GM12878 (cell line): ENCODE measurements at regions not wholly inside any gene's neighbourhood (a gene's known extent, or its start where the extent isn't known, plus 50 kb on each side); places are given as distances from the start of the nearest gene placed in this dataset.

Source experiments
- ATAC-seq: fragments of 200-7000 bp; cut with Tn5 transposase; 3 replicates; pipeline ENCODE4 v1.9.1; 2020; ENCODE audit warnings: mild to moderate bottlenecking, moderate library complexity
- BruUV-seq: library from RNA; stranded (reverse); fragments of 400-500 nt; replicated peaks from 2 replicates; lab custom pipeline; 2021; lab: Mats Ljungman, UMichigan
- CTCF ChIA-PET: fragments of 300-600 bp; sonication (Branson Sonifier 250); formaldehyde crosslinking; extraction: SDS; loops from one replicate; lab custom pipeline; 2021; ENCODE audit warnings: inconsistent platforms; lab: Yijun Ruan, JAX
- POLR2A ChIA-PET: fragments of 350-600 bp; formaldehyde crosslinking; extraction: SDS; loops from one replicate; lab custom pipeline; 2021; ENCODE audit warnings: inconsistent platforms; lab: Charles Lee
- RAD21 ChIA-PET: fragments of 300-600 bp; sonication (Branson Sonifier 250); formaldehyde crosslinking; loops from one replicate; lab custom pipeline; 2023; ENCODE audit warnings: antibody characterized with exemption; ENCODE audit not compliant: unreplicated experiment; lab: Charles Lee
- SMC1A ChIA-PET: fragments of 300-600 bp; sonication (Branson Sonifier 250); formaldehyde crosslinking; loops from one replicate; lab custom pipeline; 2023; ENCODE audit not compliant: unreplicated experiment, uncharacterized antibody; lab: Charles Lee
- DNase-seq: peaks from one replicate; pipeline ENCODE4 v3.0.0-alpha.2; 2011; ENCODE audit warnings: low read depth, low spot score
- FAIRE-seq: peaks from 3 replicates; lab custom pipeline; 2011; peaks lifted over from hg19 to GRCh38; lab: Jason Lieb, UNC
- H2AFZ ChIP-seq: 2 replicates; pipeline ENCODE4 v1.6.0; 2011; ENCODE audit warnings: low read depth, low read length, control low read depth; ENCODE audit not compliant: control insufficient read depth
- H3K27ac ChIP-seq: 2 replicates; pipeline ENCODE4 v1.5.1; 2011; ENCODE audit warnings: control low read depth; ENCODE audit not compliant: control insufficient read depth, insufficient read depth
- H3K27me3 ChIP-seq, 2 experiments: replicated peaks in 1 of 2; 2 replicates each; pipeline versions ENCODE4 v1.6.0 to v1.6.1; 2011; ENCODE audit warnings: low read length in 1 of 2; ENCODE audit not compliant: control insufficient read depth in 2 of 2, insufficient read depth in 2 of 2
- H3K36me3 ChIP-seq, 2 experiments: 2 replicates each; pipeline ENCODE4 v1.5.1; 2011; ENCODE audit warnings: low read length in 1 of 2; ENCODE audit not compliant: control insufficient read depth in 2 of 2, insufficient read depth in 2 of 2
- H3K4me1 ChIP-seq: 2 replicates; pipeline ENCODE4 v1.6.1; 2011; ENCODE audit warnings: mild to moderate bottlenecking, low read length, moderate library complexity, mixed read lengths; ENCODE audit not compliant: control insufficient read depth, insufficient read depth
- H3K4me2 ChIP-seq: 2 replicates; pipeline ENCODE4 v1.6.0; 2011; ENCODE audit warnings: control low read depth; ENCODE audit not compliant: control insufficient read depth, insufficient read depth
- H3K4me3 ChIP-seq: fragments of 200-600 bp; sonication (generic); 2 replicates; pipeline ENCODE4 v1.5.1; 2016
- H3K79me2 ChIP-seq: 2 replicates; pipeline ENCODE4 v1.6.0; 2011; ENCODE audit warnings: low read length; ENCODE audit not compliant: control insufficient read depth, insufficient read depth
- H3K9ac ChIP-seq: 2 replicates; pipeline ENCODE4 v1.8.0; 2011; ENCODE audit warnings: low read length, control low read depth, mixed read lengths; ENCODE audit not compliant: control insufficient read depth, insufficient read depth
- H3K9me3 ChIP-seq: replicated peaks from 3 replicates; pipeline ENCODE4 v1.5.1; 2011; ENCODE audit warnings: mild to moderate bottlenecking, low read length; ENCODE audit not compliant: control insufficient read depth, insufficient read depth
- H4K20me1 ChIP-seq: 2 replicates; pipeline ENCODE4 v1.6.0; 2011; ENCODE audit not compliant: control insufficient read depth, insufficient read depth
- CHD2 ChIP-seq: IDR thresholded peaks from 2 replicates; pipeline ENCODE4 v1.6.1; 2011; ENCODE audit warnings: low read depth, low read length, improper control_type of control experiment, borderline replicate concordance
- ETV6 ChIP-seq, 2 experiments: fragments of 450-650 bp in 1 of 2; IDR thresholded peaks in 1 of 2; conservative IDR thresholded peaks in 1 of 2; 2 replicates each; pipeline ENCODE4 v1.6.1; 2014; ENCODE audit warnings: antibody characterized with exemption in 1 of 2, borderline replicate concordance in 1 of 2, low read depth in 1 of 2, mild to moderate bottlenecking in 1 of 2, moderate library complexity in 1 of 2
- JUNB ChIP-seq: IDR thresholded peaks from 2 replicates; pipeline ENCODE4 v1.6.1; 2016; ENCODE audit warnings: antibody characterized with exemption, mild to moderate bottlenecking
- NFIC ChIP-seq: IDR thresholded peaks from 2 replicates; pipeline ENCODE4 v1.6.1; 2012; ENCODE audit warnings: low read depth, mild to moderate bottlenecking, inconsistent platforms, low read length, moderate library complexity
- POLR2AphosphoS2 ChIP-seq: IDR thresholded peaks from 2 replicates; pipeline ENCODE4 v1.6.1; 2011; ENCODE audit warnings: low read depth, mild to moderate bottlenecking, low read length, improper control_type of control experiment, moderate library complexity
- RB1 ChIP-seq: fragments of 450-650 bp; formaldehyde crosslinking; IDR thresholded peaks from 2 replicates; pipeline ENCODE4 v1.6.1; 2017; ENCODE audit warnings: mild to moderate bottlenecking, borderline replicate concordance
- RELB ChIP-seq: fragments of 450-650 bp; IDR thresholded peaks from 2 replicates; pipeline ENCODE4 v1.6.1; 2017; ENCODE audit warnings: low read depth, mild to moderate bottlenecking, moderate library complexity
- WGBS: methylation state at CpG from one replicate; pipeline ENCODE4 v1.1.6; 2016; ENCODE audit warnings: low lambda C conversion rate; ENCODE audit not compliant: insufficient replicate concordance, insufficient coverage; ENCODE audit errors: missing lambda C conversion rate; 5-methylcytosine and 5-hydroxymethylcytosine counted together
- in situ Hi-C: fragments of 300-500 bp; cut with MboI; formaldehyde crosslinking; loops from 9 replicates; pipeline ENCODE4 v1.14.3; 2018; ENCODE audit warnings: mixed read lengths
- intact Hi-C: fragments of 100-400 bp; cut with micrococcal nuclease; formaldehyde crosslinking; loops from one replicate; pipeline ENCODE4 v1.14.2; 2022; ENCODE audit not compliant: unreplicated experiment
- TF ChIP-seq, protein P1 (sequence below): fragments of 450-650 bp; IDR thresholded peaks from 2 replicates; pipeline ENCODE4 v1.6.1; 2016; ENCODE audit warnings: mild to moderate bottlenecking

- no peak overlapping the region for H3K4me3 ChIP-seq
- intact Hi-C loops = no loop called here
- H3K9me3 ChIP-seq = no peaks in the 10 kb centered on the region; the same call in 2 of the 3 replicates
- ChIA-PET RAD21 (no interaction called here), SMC1A (no interaction called here), POLR2A (no interaction called here), CTCF (no interaction called here)
- no peak overlapping the region for H3K4me2 ChIP-seq
- no peaks in the 10 kb centered on the region for H4K20me1 ChIP-seq
- in situ Hi-C loops = no loop called here
- FAIRE-seq = no peak
- H3K27me3 ChIP-seq = no peaks in the 10 kb centered on the region
- 4% methylated on average over 1 of the region's 1 CpG for whole genome bisulfite sequencing
- ATAC-seq = no peak
- no peak for DNase-seq
- H3K27ac ChIP-seq = no peak overlapping the region
- H3K9ac ChIP-seq = no peak overlapping the region
- no peaks in the 10 kb centered on the region for H3K4me1 ChIP-seq
- H2AFZ ChIP-seq = no peak overlapping the region
- no peaks in the 10 kb centered on the region for H3K79me2 ChIP-seq
- BruUV-seq = no TSS peak
- H3K36me3 ChIP-seq = no peaks in the 10 kb centered on the region
- TF ChIP-seq RELB (no peak), RB1 (no peak)
These were observed 266.3 kb downstream of the PDGFC start for GRCh38 chr4:156705311-156705710.

- DNase-seq = no peak
- ATAC-seq = no peak
- POLR2A ChIA-PET = no interaction called here
- TF ChIP-seq NFIC (no peak), CHD2 (no peak), JUNB (no peak), ETV6 (conservative IDR thresholded peaks at IDR 0.05 in 1 of 2, IDR thresholded peaks at IDR 0.05 in 1 of 2; ENCODE audit: borderline replicate concordance in 1 of 2, low read depth in 1 of 2) (no peak), POLR2AphosphoS2 (no peak)
- TF ChIP-seq, protein P1, sequence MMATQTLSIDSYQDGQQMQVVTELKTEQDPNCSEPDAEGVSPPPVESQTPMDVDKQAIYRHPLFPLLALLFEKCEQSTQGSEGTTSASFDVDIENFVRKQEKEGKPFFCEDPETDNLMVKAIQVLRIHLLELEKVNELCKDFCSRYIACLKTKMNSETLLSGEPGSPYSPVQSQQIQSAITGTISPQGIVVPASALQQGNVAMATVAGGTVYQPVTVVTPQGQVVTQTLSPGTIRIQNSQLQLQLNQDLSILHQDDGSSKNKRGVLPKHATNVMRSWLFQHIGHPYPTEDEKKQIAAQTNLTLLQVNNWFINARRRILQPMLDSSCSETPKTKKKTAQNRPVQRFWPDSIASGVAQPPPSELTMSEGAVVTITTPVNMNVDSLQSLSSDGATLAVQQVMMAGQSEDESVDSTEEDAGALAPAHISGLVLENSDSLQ = no peak
- FAIRE-seq = no peak
- Histone ChIP-seq H3K4me2 (no peak overlapping the region), H3K9ac (no peak overlapping the region), H3K9me3 (no peaks in the 10 kb centered on the region), H3K36me3 (no peaks in the 10 kb centered on the region), H3K4me3 (no peak overlapping the region), H2AFZ (no peak overlapping the region), H3K27ac (no peak overlapping the region), H3K79me2 (no peaks in the 10 kb centered on the region), H3K4me1 (no peaks in the 10 kb centered on the region), H3K27me3 (no peaks in the 10 kb centered on the region), H4K20me1 (no peaks in the 10 kb centered on the region)
- CTCF ChIA-PET = no interaction called here
- WGBS = 83% methylated on average over 7 of the region's 7 CpGs
- SMC1A ChIA-PET = interaction anchor here (0.8 kb wide), 1 partner anchor 266 kb away, joined by 3 read pairs; no protein-coding TSS in a partner anchor
- RAD21 ChIA-PET = no interaction called here
- in situ Hi-C loops (no loop called here), intact Hi-C loops (no loop called here)
- BruUV-seq = no TSS peak
These were observed 276.4 kb downstream of the PDGFC start for GRCh38 chr4:156695163-156695562.
